WTC11 (cell line): ENCODE measurements at regions not wholly inside any gene's neighbourhood (a gene's known extent, or its start where the extent isn't known, plus 50 kb on each side); places are given as distances from the start of the nearest gene placed in this dataset.

Experiments
- ATAC-seq: fragments of 200-7000 bp; cut with Tn5 transposase; 2 replicates; pipeline ENCODE4 v1.10.0; 2021; ENCODE audit warnings: mild to moderate bottlenecking, moderate library complexity
- CTCF ChIA-PET: fragments of 300-600 bp; sonication (Branson Sonifier 250); formaldehyde crosslinking; loops from one replicate; lab custom pipeline; 2021; ENCODE audit warnings: antibody characterized with exemption; lab: Charles Lee
- POLR2A ChIA-PET: fragments of 350-600 bp; sonication (Branson Sonifier 250); formaldehyde crosslinking; loops from one replicate; lab custom pipeline; 2021; ENCODE audit warnings: antibody characterized with exemption; lab: Charles Lee
- DNase-seq: peaks from one replicate; pipeline ENCODE4 v3.0.0; 2021; ENCODE audit warnings: low spot score
- H3K27ac Mint-ChIP-seq: 2 replicates; pipeline ENCODE4 v1.8.0; 2021; ENCODE audit warnings: mixed read lengths
- H3K27me3 Mint-ChIP-seq: 2 replicates; pipeline ENCODE4 v1.8.0; 2021; ENCODE audit warnings: low read depth, mild to moderate bottlenecking, moderate library complexity, mixed read lengths
- H3K36me3 Mint-ChIP-seq: 2 replicates; pipeline ENCODE4 v1.8.0; 2021; ENCODE audit warnings: mixed read lengths
- H3K4me1 Mint-ChIP-seq: 2 replicates; pipeline ENCODE4 v1.8.0; 2022; ENCODE audit warnings: mixed read lengths
- H3K4me3 Mint-ChIP-seq: 2 replicates; pipeline ENCODE4 v1.8.0; 2021; ENCODE audit warnings: mild to moderate bottlenecking, moderate library complexity, mixed read lengths
- H3K9me3 Mint-ChIP-seq: 2 replicates; pipeline ENCODE4 v1.8.0; 2021; ENCODE audit warnings: mixed read lengths
- CDX4 ChIP-seq: fragments of 250-450 bp; sonication (Bioruptor Pico); IDR thresholded peaks from 2 replicates; pipeline ENCODE4 v1.9.0; 2021; ENCODE audit warnings: moderate library complexity, mild to moderate bottlenecking, inconsistent platforms, borderline replicate concordance
- CTCF ChIP-seq: fragments of 200-600 bp; IDR thresholded peaks from 2 replicates; pipeline ENCODE4 v1.8.0; 2022; ENCODE audit warnings: antibody characterized with exemption
- ELF4 ChIP-seq: sonication (generic); formaldehyde crosslinking; IDR thresholded peaks from 2 replicates; pipeline ENCODE4 v1.8.1; 2022; ENCODE audit warnings: low read depth, mild to moderate bottlenecking, moderate library complexity, missing genetic modification reagents
- ERG ChIP-seq: fragments of 250-450 bp; sonication (Bioruptor Pico); IDR thresholded peaks from 2 replicates; pipeline ENCODE4 v1.8.0; 2021; ENCODE audit warnings: mild to moderate bottlenecking
- JUN ChIP-seq: sonication (generic); formaldehyde crosslinking; IDR thresholded peaks from 2 replicates; pipeline ENCODE4 v1.8.0; 2023; ENCODE audit warnings: mild to moderate bottlenecking, missing genetic modification reagents
- NFYB ChIP-seq: sonication (generic); formaldehyde crosslinking; conservative IDR thresholded peaks from 2 replicates; pipeline ENCODE4 v1.8.0; 2022; ENCODE audit warnings: low read depth, missing genetic modification reagents
- NR2C2 ChIP-seq: sonication (generic); formaldehyde crosslinking; IDR thresholded peaks from 2 replicates; pipeline ENCODE4 v1.8.0; 2022; ENCODE audit warnings: mild to moderate bottlenecking, missing genetic modification reagents
- NR3C1 ChIP-seq: sonication (generic); formaldehyde crosslinking; conservative IDR thresholded peaks from 2 replicates; pipeline ENCODE4 v1.8.1; 2023; ENCODE audit warnings: low read depth, mild to moderate bottlenecking, missing genetic modification reagents
- PRRX2 ChIP-seq: fragments of 250-450 bp; sonication (Bioruptor Pico); IDR thresholded peaks from 2 replicates; pipeline ENCODE4 v1.8.0; 2021; ENCODE audit warnings: mild to moderate bottlenecking
- RELA ChIP-seq: sonication (generic); formaldehyde crosslinking; IDR thresholded peaks from 2 replicates; pipeline ENCODE4 v1.8.1; 2022; ENCODE audit warnings: missing genetic modification reagents, mild to moderate bottlenecking, borderline replicate concordance
- SMAD4 ChIP-seq: sonication (generic); formaldehyde crosslinking; IDR thresholded peaks from 2 replicates; pipeline ENCODE4 v1.8.0; 2022; ENCODE audit warnings: mild to moderate bottlenecking, missing genetic modification reagents
- STAT6 ChIP-seq: sonication (generic); formaldehyde crosslinking; conservative IDR thresholded peaks from 2 replicates; pipeline ENCODE4 v1.8.1; 2023; ENCODE audit warnings: mild to moderate bottlenecking, low read depth, missing genetic modification reagents, moderate library complexity
- USF1 ChIP-seq: sonication (generic); formaldehyde crosslinking; IDR thresholded peaks from 2 replicates; pipeline ENCODE4 v1.8.0; 2022; ENCODE audit warnings: mild to moderate bottlenecking, missing genetic modification reagents
- USF2 ChIP-seq: sonication (generic); formaldehyde crosslinking; IDR thresholded peaks from 2 replicates; pipeline ENCODE4 v1.8.1; 2023; ENCODE audit warnings: mild to moderate bottlenecking, missing genetic modification reagents, moderate library complexity
- ZNF232 ChIP-seq: sonication (generic); formaldehyde crosslinking; IDR thresholded peaks from 2 replicates; pipeline ENCODE4 v1.8.0; 2022; ENCODE audit warnings: mild to moderate bottlenecking, missing genetic modification reagents
- ZNF263 ChIP-seq: sonication (generic); formaldehyde crosslinking; IDR thresholded peaks from 2 replicates; pipeline ENCODE4 v1.8.1; 2022; ENCODE audit warnings: low read depth, mild to moderate bottlenecking, moderate library complexity, missing genetic modification reagents
- ZNF416 ChIP-seq: fragments of 250-450 bp; sonication (Bioruptor Pico); IDR thresholded peaks from 2 replicates; pipeline ENCODE4 v1.9.0; 2021; ENCODE audit warnings: mild to moderate bottlenecking, inconsistent platforms
- ZNF423 ChIP-seq: fragments of 250-450 bp; sonication (Bioruptor Pico); IDR thresholded peaks from 2 replicates; pipeline ENCODE4 v2.1.2; 2022; ENCODE audit warnings: mild to moderate bottlenecking, moderate library complexity
- ZNF425 ChIP-seq: fragments of 250-450 bp; sonication (Bioruptor Pico); conservative IDR thresholded peaks from 2 replicates; pipeline ENCODE4 v1.9.0; 2021; ENCODE audit warnings: mild to moderate bottlenecking

- ATAC-seq (no peak), DNase-seq (no peak)
- Mint-ChIP-seq H3K4me3 (no peak overlapping the region), H3K9me3 (no peaks in the 10 kb centered on the region), H3K4me1 (peaks cover 23% of the 10 kb centered on the region), H3K27me3 (no peaks in the 10 kb centered on the region), H3K27ac (no peak overlapping the region), H3K36me3 (no peaks in the 10 kb centered on the region)
- CTCF ChIA-PET, result no interaction called here
- TF ChIP-seq ERG (CRISPR knock-in tag) (no peak), STAT6 (CRISPR knock-in tag) (no peak), ELF4 (CRISPR knock-in tag) (no peak), ZNF425 (no peak), ZNF232 (CRISPR knock-in tag) (no peak), PRRX2 (CRISPR knock-in tag) (no peak), NR3C1 (CRISPR knock-in tag) (no peak), CDX4 (CRISPR knock-in tag) (no peak), USF2 (CRISPR knock-in tag) (no peak), CTCF (no peak), JUN (no peak), SMAD4 (no peak), ZNF416 (CRISPR knock-in tag) (no peak), RELA (CRISPR knock-in tag) (no peak), ZNF423 (CRISPR knock-in tag) (no peak), ZNF263 (CRISPR knock-in tag) (no peak), NR2C2 (no peak), NFYB (CRISPR knock-in tag) (no peak), USF1 (no peak)
- POLR2A ChIA-PET, result no interaction called here
Observed at GRCh38 chrX:128973033-128973432, 550.3 kb downstream of the SMARCA1 start.
